Left cardiac atrium (tissue), 4 donors: ENCODE measurements at regions not wholly inside any gene's neighbourhood (a gene's known extent, or its start where the extent isn't known, plus 50 kb on each side); places are given as distances from the start of the nearest gene placed in this dataset.

Source experiments
- ATAC-seq, 2 donors: fragments of 200-7000 bp; cut with Tn5 transposase; one replicate each; pipeline ENCODE4 v1.9.1; 2020; ENCODE audit warnings: mild to moderate bottlenecking in 2 of 2, moderate library complexity in 2 of 2
- DNase-seq: peaks from one replicate; pipeline ENCODE4 v3.0.0-alpha.2; 2020
- intact Hi-C, 2 donors: fragments of 100-400 bp; cut with DNase I; formaldehyde crosslinking; loops; one replicate each; pipeline versions ENCODE4 v1.14.1 to v1.15.1; 2022 to 2023
- donor health status: DM: no; HTN: yes; CAD: no.
- donor health status: DM: no; HTN: yes; CAD: no; lungs with severe emphysema.
- donor health status: DM: yes; HTN: yes; CAD: no.
- donor health status: Dilated cardiomyopathy.

DNA sequence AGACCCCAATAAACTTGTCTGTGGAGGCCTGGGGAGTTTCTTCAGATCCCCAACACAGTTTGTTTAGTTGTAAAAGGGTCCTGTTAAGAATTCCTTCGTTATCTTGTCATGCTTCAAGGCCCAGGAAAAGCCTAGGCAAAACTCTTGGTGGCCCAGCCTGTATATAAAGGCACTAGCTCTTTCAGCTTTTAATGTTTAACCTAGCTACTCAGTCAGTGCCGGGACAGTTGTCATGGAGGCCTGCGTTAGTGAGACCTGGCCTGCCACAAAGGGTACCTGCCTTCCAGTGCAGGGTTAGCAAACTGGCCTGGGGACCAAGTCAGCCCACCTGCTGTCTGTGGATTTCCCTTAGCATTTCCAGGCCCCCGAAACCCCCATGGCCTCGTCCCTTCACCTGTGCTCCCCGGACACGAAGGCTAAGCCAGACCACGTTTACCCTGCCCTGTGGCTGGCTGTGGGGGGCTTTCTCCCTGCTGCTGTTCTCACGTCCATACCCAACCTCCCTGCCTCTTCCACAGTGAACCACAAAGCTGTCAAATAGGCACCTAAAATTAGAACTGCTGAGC is 96.9 kb upstream of the PPP2R2D start:
- DNase-seq = no peak
- intact Hi-C loops = no loop called here
- no peak for ATAC-seq

- ATAC-seq (no peak), DNase-seq (no peak)
- intact Hi-C loops = no loop called here
These were observed 96.1 kb upstream of the PPP2R2D start for GRCh38 chr10:131804551-131805295.

- intact Hi-C loops = no loop called here
- no peak for ATAC-seq
- DNase-seq = no peak
These were observed 95.1 kb upstream of the PPP2R2D start for GRCh38 chr10:131805696-131806095.

DNA sequence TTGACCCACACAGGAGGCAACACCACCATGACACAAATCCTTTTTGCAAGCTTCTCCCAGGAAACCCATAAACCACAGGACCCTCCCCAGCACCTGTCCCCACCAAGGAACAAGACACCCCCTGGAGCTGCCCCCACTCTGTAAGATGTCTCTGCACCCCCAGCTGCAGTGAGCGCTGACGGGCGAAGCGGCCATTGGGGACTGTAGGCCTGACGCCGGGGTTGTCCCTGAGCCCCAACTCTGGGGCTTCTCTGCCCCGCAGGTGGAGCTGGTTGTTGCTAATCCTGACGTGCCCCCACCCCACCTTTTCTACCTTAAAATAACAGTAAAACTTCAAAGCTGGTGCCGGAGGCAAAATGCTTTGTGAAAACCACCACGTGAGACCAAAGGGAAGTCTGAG is 94.7 kb upstream of the PPP2R2D start:
- intact Hi-C loops = no loop called here
- DNase-seq (no peak), ATAC-seq (no peak)

GRCh38 chr10:131806646-131807317 is 94.0 kb upstream of the PPP2R2D start:
- DNase-seq (no peak), ATAC-seq (no peak)
- intact Hi-C loops = no loop called here

GRCh38 chr10:131808370-131808930 is 92.4 kb upstream of the PPP2R2D start:
- intact Hi-C loops = no loop called here
- ATAC-seq (no peak), DNase-seq (no peak)

DNA sequence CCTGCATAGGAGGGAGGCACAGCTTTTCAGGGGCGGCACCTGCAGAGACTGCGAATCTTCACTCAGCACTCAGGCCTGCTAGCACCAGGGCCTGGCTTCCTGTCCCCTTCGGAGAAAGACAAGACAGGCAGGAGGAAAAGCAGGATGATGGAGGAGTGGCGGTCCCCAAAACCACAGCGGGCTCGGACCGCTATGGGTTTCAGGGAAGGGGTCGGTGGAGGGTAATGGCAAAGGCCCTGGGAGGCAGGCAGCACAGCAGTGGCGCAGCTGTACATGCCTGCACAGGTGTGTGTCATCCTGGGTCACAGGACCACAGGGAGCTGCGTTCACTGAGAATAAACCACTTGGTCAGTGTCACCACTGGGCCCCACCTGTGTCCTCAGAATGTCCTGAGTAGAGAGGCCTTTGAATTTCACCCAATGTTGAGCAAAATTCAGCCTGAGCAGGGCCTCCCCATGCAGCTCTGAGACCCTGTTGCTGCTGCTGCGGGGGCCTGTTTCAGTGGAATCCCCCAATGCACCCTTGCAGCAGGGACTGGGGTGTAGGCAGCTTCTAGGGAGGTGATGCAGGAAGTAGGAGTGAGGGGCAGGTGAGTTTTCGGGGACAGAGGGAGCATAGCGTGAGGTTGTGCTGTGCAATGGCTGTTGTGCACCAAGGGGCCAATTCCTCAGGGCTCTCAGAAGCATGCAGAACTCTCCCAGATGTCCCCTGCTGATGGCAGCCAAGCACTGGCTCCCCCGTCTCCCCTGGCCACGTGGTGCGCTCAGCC is 90.6 kb upstream of the PPP2R2D start:
- no peak for DNase-seq
- no peak for ATAC-seq
- intact Hi-C loops = no loop called here

DNA sequence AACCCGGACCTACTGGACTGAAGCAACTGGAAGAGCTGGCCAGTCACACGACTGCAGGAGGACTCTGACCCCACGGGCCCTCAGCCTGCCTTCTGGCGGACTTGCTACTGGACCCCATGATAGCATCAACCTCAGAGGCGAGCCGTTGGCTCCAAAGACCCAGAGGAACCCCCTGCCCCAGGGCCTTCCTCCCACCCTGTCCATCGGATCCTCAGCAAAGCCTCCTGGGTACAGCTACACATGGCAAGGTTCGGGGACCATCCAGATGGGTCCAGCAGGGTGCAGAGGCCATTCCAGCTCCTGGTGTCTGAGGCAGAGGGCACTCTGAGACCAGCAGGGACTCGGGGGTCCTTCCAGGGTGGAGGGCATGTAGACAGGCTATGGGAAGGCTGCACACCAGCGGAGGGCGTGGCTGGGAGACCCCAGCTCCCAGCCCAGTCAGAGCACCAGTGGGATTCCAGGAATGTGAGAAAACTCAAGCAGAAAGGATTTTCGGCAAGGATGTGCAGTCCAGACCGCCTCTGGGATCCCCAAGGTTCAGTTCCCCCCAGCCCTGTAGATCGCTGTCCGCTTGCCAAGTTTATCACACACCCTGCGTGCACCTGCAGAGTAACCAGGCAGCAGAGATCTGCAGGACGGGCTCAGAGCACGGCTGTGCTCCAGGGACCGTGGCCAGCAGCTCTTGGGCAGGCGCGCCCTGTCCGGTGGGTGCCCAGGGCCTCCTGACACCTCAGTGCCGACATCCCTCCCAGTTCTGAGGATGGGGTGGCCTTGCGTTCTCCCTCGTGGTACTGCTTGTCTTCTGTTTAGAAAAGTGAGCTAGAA is 89.8 kb upstream of the PPP2R2D start:
- ATAC-seq (no peak), DNase-seq (no peak)
- intact Hi-C loops = no loop called here

GRCh38 chr10:131811630-131812403 is 89.0 kb upstream of the PPP2R2D start:
- intact Hi-C loops = no loop called here
- DNase-seq = no peak
- ATAC-seq = no peak

DNA sequence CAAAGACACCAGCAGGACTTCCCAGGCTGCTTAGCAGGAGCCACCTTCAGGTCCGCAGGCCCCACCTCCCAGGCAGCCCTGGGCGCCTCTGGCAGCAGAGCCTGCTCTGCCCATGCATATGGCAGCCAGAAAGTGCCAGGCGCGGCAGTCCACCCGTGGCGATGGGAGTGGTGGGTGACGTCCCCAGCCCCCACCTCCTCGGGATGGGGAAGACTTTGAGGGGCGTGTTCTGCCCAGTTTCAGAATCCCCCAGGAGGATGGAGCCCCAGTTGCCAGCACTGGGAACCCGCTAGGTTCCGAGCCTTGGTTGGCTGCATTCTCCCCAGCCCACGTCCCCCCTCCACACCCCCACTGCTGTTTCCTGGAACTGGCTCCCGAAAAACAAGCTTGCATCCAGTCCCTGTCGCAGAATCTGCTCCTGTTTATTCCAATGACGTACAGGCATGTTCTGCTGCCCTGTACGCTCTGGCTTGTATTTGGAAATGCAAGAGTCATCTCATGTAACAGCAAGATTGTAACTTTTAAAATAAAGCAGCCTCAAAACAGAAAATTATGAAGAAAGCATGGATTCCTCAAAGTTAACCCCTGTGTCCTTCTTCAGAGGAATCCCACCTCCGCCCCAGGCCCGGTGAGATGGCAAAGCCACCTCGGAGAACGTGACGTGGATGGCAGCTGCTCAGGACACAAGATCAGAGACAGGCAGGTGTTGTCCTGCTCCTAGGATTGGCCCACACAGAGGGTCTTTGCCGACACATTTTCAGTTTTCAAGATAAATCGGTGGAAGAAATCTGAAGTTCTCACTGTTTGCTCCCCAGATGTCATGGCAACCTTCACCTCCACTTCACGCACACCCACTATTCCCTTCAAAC is 87.8 kb upstream of the PPP2R2D start:
- intact Hi-C loops = no loop called here
- no peak for DNase-seq
- no peak for ATAC-seq

GRCh38 chr10:131814567-131815265 is 86.1 kb upstream of the PPP2R2D start:
- ATAC-seq = no peak
- no peak for DNase-seq
- intact Hi-C loops = no loop called here

DNA sequence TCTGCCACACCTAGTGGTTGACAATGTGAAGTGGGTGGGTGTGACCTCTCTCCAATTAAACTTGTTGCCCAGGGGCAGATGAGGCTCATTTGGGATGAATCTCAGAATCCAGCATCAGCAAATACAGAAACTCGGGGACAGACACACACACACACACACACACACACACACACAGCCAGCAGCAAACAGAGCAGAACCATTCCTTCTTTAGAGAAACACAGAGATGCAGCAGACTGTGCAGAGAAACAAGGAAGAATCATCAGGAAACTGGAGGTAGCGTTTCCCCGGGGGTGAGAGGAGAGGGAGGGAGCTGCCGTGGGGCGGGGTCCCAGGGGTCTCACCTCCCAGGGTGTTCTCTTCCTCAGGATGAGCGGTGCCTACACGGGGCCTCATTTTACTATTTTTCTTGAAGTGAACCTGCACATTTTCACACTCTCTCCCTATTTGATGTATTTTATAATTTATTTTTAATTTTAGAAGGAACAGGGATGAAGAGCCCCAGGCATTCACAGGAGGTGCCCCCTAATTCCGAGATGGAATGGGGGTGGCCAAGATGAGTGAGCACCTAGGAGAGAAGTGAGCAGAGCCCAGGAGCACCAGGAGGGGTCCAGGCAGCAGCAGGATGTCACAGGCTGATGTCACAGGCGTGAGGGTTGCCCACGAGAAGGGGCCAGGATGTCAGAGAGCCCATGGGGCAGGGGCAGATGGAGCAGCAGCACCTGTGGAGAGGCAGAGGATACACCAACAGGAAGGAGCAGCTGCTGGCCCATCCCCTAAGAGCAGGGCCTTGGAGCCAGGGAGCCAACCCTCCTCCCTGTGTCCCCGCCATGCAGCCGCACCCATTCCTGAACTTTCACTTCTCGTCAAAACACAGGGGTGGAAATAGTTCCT is 85.3 kb upstream of the PPP2R2D start:
- DNase-seq (no peak), ATAC-seq (no peak)
- intact Hi-C loops = no loop called here

DNA sequence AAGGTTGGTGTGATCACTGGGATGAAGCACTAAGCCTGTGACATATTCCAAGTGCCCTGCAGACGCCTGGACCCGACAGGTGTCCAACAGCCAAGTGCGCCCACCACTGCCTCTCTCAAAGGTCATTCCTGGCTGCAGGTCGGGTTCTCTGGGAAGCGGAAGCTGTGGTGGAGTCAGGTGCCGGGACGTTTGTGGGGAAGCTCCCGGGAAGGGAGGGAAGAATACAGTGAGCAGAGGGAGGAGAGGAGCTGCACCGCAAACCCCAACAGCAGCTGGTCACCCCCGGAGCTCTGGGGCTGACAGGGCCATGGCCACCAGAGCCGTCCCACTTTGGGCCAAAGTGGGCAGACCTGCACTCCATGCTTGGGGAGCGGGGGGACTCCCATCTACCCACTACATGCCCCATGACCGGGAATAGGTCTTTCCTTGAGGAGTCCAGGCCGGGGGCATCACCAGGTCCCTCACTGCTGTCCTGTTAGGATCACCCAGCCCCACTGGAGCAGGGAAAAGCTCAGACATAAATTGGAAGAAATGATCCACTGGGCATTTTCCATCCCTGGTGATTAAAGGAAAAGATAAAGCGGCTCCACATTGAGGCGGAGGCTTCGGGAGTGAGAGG is 84.5 kb upstream of the PPP2R2D start:
- intact Hi-C loops = no loop called here
- DNase-seq (no peak), ATAC-seq (no peak)

DNA sequence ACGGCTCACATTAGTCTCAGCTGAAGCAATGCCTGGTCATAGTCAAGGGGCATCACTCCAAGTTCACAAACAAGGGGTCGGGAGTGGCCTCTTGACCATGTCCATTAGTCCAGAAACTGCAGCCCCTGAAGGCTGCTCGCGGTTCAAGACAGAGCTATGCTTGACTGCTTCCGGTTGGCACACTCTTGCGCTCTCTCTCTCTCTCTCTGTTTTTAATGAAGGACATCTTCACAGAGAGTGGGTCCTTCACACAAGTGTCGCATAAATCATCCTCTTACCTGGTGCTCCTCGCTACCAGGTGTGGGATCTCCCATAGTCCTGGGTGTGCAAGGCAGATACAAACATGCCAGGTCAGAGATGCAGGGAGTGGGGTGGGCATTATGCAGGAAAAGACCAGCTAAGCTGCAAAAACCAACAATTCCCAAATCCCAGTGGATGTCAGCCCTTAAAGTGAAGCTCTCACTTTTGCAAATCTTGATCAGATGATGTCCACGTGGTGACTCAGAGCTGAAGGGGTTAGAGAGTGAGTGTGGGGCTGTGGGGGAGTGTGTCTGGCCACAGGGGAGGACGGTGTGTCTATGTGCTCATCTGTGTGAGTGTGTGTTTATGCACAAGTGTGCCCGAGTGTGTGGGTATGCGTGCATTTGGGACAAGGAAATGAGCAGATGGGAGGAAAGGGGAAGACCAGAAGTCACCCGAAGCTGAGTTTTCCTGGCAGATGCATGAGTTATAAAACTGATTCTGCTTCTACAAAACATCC is 83.7 kb upstream of the PPP2R2D start:
- intact Hi-C loops = no loop called here
- DNase-seq (no peak), ATAC-seq (no peak)
